ENCODE measurements at regions not wholly inside any gene's neighbourhood (a gene's known extent, or its start where the extent isn't known, plus 50 kb on each side); places are given as distances from the start of the nearest gene placed in this dataset.

- DNase-seq (ENCODE audit: low read depth), result no peak
- H3K4me3 ChIP-seq (ENCODE audit: low read depth, low read length), result no peak overlapping the region
- no peak for TF ChIP-seq CTCF (conservative IDR thresholded peaks at IDR 0.05; ENCODE audit: low read depth, low read length)
Observed at GRCh38 chr10:2143213-2143835, 406.0 kb upstream of the ADARB2 start.

GRCh38 chr10:2139746-2140145 is 402.4 kb upstream of the ADARB2 start:
- no peak overlapping the region for H3K4me3 ChIP-seq (ENCODE audit: low read depth, low read length)
- no peak for TF ChIP-seq CTCF (conservative IDR thresholded peaks at IDR 0.05; ENCODE audit: low read depth, low read length)
- no peak for DNase-seq (ENCODE audit: low read depth)

- DNase-seq (ENCODE audit: low read depth), result no peak
- peak; percentile 89 for TF ChIP-seq CTCF (conservative IDR thresholded peaks at IDR 0.05; ENCODE audit: low read depth, low read length)
Observed at GRCh38 chr10:2137549-2138174, 400.3 kb upstream of the ADARB2 start.

GRCh38 chr10:2130705-2131305 is 393.5 kb upstream of the ADARB2 start:
- no peak overlapping the region for H3K4me3 ChIP-seq (ENCODE audit: low read depth, low read length)
- no peak for TF ChIP-seq CTCF (conservative IDR thresholded peaks at IDR 0.05; ENCODE audit: low read depth, low read length)
- no peak for DNase-seq (ENCODE audit: low read depth)

More at GRCh38 chr10:2137549-2138174, 400.3 kb upstream of the ADARB2 start:
- no peak overlapping the region for H3K4me3 ChIP-seq (ENCODE audit: low read depth, low read length)

GRCh38 chr10:2128991-2129390 is 391.7 kb upstream of the ADARB2 start:
- DNase-seq (ENCODE audit: low read depth), result no peak
- no peak overlapping the region for H3K4me3 ChIP-seq (ENCODE audit: low read depth, low read length)
- no peak for TF ChIP-seq CTCF (conservative IDR thresholded peaks at IDR 0.05; ENCODE audit: low read depth, low read length)

GRCh38 chr10:2124135-2124534 is 386.8 kb upstream of the ADARB2 start:
- no peak for TF ChIP-seq CTCF (conservative IDR thresholded peaks at IDR 0.05; ENCODE audit: low read depth, low read length)
- H3K4me3 ChIP-seq (ENCODE audit: low read depth, low read length), result no peak overlapping the region
- DNase-seq (ENCODE audit: low read depth), result no peak
